Hematopoietic multipotent progenitor cell (in vitro differentiated cells): ENCODE measurements at regions not wholly inside any gene's neighbourhood (a gene's known extent, or its start where the extent isn't known, plus 50 kb on each side); places are given as distances from the start of the nearest gene placed in this dataset.
"Not testable (repeated sequence)": the region's sequence is repeated elsewhere in the genome, so short reads cannot be mapped to it uniquely, and the experiment has no call there.

Experiments
- DNase-seq, 3 donors: peaks; one replicate each; pipeline ENCODE4 v3.0.0-alpha.2; 2011 to 2015; ENCODE audit warnings: low read depth in 2 of 3, low spot score in 2 of 3

GRCh38 chr2:166651080-166651675 is 157.1 kb upstream of the SCN7A start:
- DNase-seq, result no peak

GRCh38 chr2:166647935-166648334 is 153.9 kb upstream of the SCN7A start:
- no peak for DNase-seq

GRCh38 chr2:166643980-166644379 is 149.9 kb upstream of the SCN7A start:
- DNase-seq, result no peak

- DNase-seq, result not testable (repeated sequence)
Observed at GRCh38 chr2:166641516-166641915, 147.5 kb upstream of the SCN7A start.

GRCh38 chr2:166637051-166637450 is 143.0 kb upstream of the SCN7A start:
- no peak for DNase-seq

- DNase-seq, result no peak
Observed at GRCh38 chr2:166634706-166635105, 140.7 kb upstream of the SCN7A start.

- DNase-seq, result no peak
Observed at GRCh38 chr2:166632616-166633015, 138.6 kb upstream of the SCN7A start.

- DNase-seq, result no peak
Observed at GRCh38 chr2:166628478-166629136, 134.6 kb upstream of the SCN7A start.

GRCh38 chr2:166627893-166628292 is 133.8 kb upstream of the SCN7A start:
- no peak for DNase-seq

- DNase-seq, result no peak
Observed at GRCh38 chr2:166625670-166626069, 131.6 kb upstream of the SCN7A start.

GRCh38 chr2:166614503-166614902 is 120.5 kb upstream of the SCN7A start:
- no peak for DNase-seq

GRCh38 chr2:166614029-166614428 is 120.0 kb upstream of the SCN7A start:
- no peak for DNase-seq

- DNase-seq, result no peak
Observed at GRCh38 chr2:166613226-166613625, 119.2 kb upstream of the SCN7A start.

- DNase-seq, result no peak
Observed at GRCh38 chr2:166612214-166612613, 118.2 kb upstream of the SCN7A start.

GRCh38 chr2:166610913-166611305 is 116.9 kb upstream of the SCN7A start:
- peak in 1 of 3 donors; percentile 55 for DNase-seq

- peak in 2 of 3 donors; percentile 45 to 74 for DNase-seq
Observed at GRCh38 chr2:166610180-166610912, 116.3 kb upstream of the SCN7A start.

- DNase-seq, result no peak
Observed at GRCh38 chr2:166609183-166609959, 115.3 kb upstream of the SCN7A start.

- DNase-seq, result no peak
Observed at GRCh38 chr2:166607880-166608279, 113.8 kb upstream of the SCN7A start.

GRCh38 chr2:166593403-166593802 is 99.4 kb upstream of the SCN7A start:
- no peak for DNase-seq

GRCh38 chr2:166592750-166593149 is 98.7 kb upstream of the SCN7A start:
- no peak for DNase-seq

- DNase-seq, result no peak
Observed at GRCh38 chr2:166591226-166591625, 97.2 kb upstream of the SCN7A start.
